ENCODE measurements at regions not wholly inside any gene's neighbourhood (a gene's known extent, or its start where the extent isn't known, plus 50 kb on each side); places are given as distances from the start of the nearest gene placed in this dataset.
A peak's percentile ranks its signal among the peaks of the same experiment; 100 is the strongest.

GRCh38 chr5:161096581-161096980, 244.6 kb upstream of the ATP10B start:
- no peak for DNase-seq (ENCODE audit: low read depth)
- H3K4me3 ChIP-seq (replicated peaks; ENCODE audit: low read depth, low read length) = no peak overlapping the region
- no peak for TF ChIP-seq CTCF (IDR thresholded peaks at IDR 0.05; ENCODE audit: low read length, missing control alignments)

- no peak for TF ChIP-seq CTCF (IDR thresholded peaks at IDR 0.05; ENCODE audit: low read length, missing control alignments)
- no peak overlapping the region for H3K4me3 ChIP-seq (replicated peaks; ENCODE audit: low read depth, low read length)
- DNase-seq (ENCODE audit: low read depth) = no peak
These were observed 243.9 kb upstream of the ATP10B start for GRCh38 chr5:161095953-161096352.

GRCh38 chr5:161094411-161094810, 242.4 kb upstream of the ATP10B start:
- H3K4me3 ChIP-seq (replicated peaks; ENCODE audit: low read depth, low read length) = no peak overlapping the region
- DNase-seq (ENCODE audit: low read depth) = peak; percentile 6
- no peak for TF ChIP-seq CTCF (IDR thresholded peaks at IDR 0.05; ENCODE audit: low read length, missing control alignments)

GRCh38 chr5:161093100-161093499, 241.1 kb upstream of the ATP10B start:
- no peak for DNase-seq (ENCODE audit: low read depth)
- no peak for TF ChIP-seq CTCF (IDR thresholded peaks at IDR 0.05; ENCODE audit: low read length, missing control alignments)
- H3K4me3 ChIP-seq (replicated peaks; ENCODE audit: low read depth, low read length) = no peak overlapping the region

- H3K4me3 ChIP-seq (replicated peaks; ENCODE audit: low read depth, low read length) = no peak overlapping the region
- TF ChIP-seq CTCF (IDR thresholded peaks at IDR 0.05; ENCODE audit: low read length, missing control alignments) = no peak
- no peak for DNase-seq (ENCODE audit: low read depth)
These were observed 237.6 kb upstream of the ATP10B start for GRCh38 chr5:161089569-161089968.

- no peak overlapping the region for H3K4me3 ChIP-seq (replicated peaks; ENCODE audit: low read depth, low read length)
- TF ChIP-seq CTCF (IDR thresholded peaks at IDR 0.05; ENCODE audit: low read length, missing control alignments) = no peak
- DNase-seq (ENCODE audit: low read depth) = no peak
These were observed 234.4 kb upstream of the ATP10B start for GRCh38 chr5:161086461-161086860.

GRCh38 chr5:161085056-161085455, 233.0 kb upstream of the ATP10B start:
- TF ChIP-seq CTCF (IDR thresholded peaks at IDR 0.05; ENCODE audit: low read length, missing control alignments) = no peak
- DNase-seq (ENCODE audit: low read depth) = no peak

More at GRCh38 chr5:161085056-161085455, 233.0 kb upstream of the ATP10B start:
- H3K4me3 ChIP-seq (replicated peaks; ENCODE audit: low read depth, low read length) = no peak overlapping the region

Data from fibroblast of pulmonary artery (primary cell).